ENCODE measurements at regions not wholly inside any gene's neighbourhood (a gene's known extent, or its start where the extent isn't known, plus 50 kb on each side); places are given as distances from the start of the nearest gene placed in this dataset.

DNA sequence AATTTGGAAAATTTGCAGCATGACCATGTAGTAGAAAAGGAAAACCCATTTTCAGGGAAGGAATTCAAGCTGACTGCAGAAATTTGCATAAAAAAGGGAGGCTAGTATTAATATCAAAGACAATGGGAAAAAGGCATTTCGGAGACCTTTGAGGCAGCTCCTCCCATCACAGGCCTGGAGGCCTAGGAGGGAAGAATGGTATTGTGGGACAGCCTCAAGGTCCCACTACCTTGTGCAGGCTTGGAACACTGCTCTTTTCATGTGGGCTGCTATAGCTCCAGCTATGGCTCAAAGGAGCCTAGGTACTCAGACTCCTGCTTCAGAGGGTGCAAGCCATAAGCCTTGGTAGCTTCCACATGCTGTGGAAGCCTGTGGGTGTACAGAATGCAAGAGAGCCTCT is 139.3 kb downstream of the C1orf94 start:
- no peak for DNase-seq
- TF ChIP-seq POLR2A (IDR thresholded peaks at IDR 0.05) (no peak), POLR2AphosphoS5 (IDR thresholded peaks at IDR 0.05) (no peak)
- TF ChIP-seq, protein P1, sequence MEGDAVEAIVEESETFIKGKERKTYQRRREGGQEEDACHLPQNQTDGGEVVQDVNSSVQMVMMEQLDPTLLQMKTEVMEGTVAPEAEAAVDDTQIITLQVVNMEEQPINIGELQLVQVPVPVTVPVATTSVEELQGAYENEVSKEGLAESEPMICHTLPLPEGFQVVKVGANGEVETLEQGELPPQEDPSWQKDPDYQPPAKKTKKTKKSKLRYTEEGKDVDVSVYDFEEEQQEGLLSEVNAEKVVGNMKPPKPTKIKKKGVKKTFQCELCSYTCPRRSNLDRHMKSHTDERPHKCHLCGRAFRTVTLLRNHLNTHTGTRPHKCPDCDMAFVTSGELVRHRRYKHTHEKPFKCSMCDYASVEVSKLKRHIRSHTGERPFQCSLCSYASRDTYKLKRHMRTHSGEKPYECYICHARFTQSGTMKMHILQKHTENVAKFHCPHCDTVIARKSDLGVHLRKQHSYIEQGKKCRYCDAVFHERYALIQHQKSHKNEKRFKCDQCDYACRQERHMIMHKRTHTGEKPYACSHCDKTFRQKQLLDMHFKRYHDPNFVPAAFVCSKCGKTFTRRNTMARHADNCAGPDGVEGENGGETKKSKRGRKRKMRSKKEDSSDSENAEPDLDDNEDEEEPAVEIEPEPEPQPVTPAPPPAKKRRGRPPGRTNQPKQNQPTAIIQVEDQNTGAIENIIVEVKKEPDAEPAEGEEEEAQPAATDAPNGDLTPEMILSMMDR (IDR thresholded peaks at IDR 0.05 in 8 of 11, conservative IDR thresholded peaks at IDR 0.05 in 3 of 11), result no peak
- no peaks in the 10 kb centered on the region for H3K36me3 ChIP-seq
- 52 to 74% (median 60%) methylated on average over 1 of the region's 1 CpG for WGBS, 5 donors
- H3K9me3 ChIP-seq, result peaks cover 0 to 37% (median 21%) of the 10 kb centered on the region in 8 donors
- H3K4me1 ChIP-seq, result no peaks in the 10 kb centered on the region
- H3K27ac ChIP-seq, result no peak overlapping the region
- no peak overlapping the region for H3K4me3 ChIP-seq
- intact Hi-C loops (cut with DNase I; ENCODE audit: low total_unique reads), result no loop called here
- H3K27me3 ChIP-seq (replicated peaks in 1 of 7), result no peaks in the 10 kb centered on the region

DNA sequence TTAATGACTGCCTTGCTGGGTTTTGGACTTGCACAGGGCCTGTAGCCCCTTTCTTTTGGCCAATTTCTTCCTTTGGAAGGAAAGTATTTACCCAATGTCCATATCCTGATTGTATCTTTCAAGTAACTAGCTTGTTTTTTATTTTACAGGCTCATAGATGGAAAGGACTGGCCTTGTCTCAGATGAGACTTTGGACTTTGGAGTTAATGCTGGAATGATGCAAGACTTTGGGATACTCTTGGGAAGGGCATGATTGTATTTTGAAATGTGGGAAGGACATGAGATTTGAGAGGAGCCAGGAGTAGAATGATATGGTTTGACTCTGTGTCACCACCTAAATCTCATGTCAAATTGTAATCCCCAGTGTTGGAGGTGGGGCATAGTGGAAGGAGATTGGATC is 140.1 kb downstream of the C1orf94 start:
- H3K4me1 ChIP-seq, result no peaks in the 10 kb centered on the region
- intact Hi-C loops (cut with DNase I; ENCODE audit: low total_unique reads), result no loop called here
- no peaks in the 10 kb centered on the region for H3K27me3 ChIP-seq (replicated peaks in 1 of 7)
- TF ChIP-seq POLR2A (IDR thresholded peaks at IDR 0.05) (no peak), POLR2AphosphoS5 (IDR thresholded peaks at IDR 0.05) (no peak)
- TF ChIP-seq, protein P1 (IDR thresholded peaks at IDR 0.05 in 8 of 11, conservative IDR thresholded peaks at IDR 0.05 in 3 of 11), result no peak
- no peak for DNase-seq
- no peak overlapping the region for H3K27ac ChIP-seq
- H3K4me3 ChIP-seq, result no peak overlapping the region
- no peaks in the 10 kb centered on the region for H3K36me3 ChIP-seq
- H3K9me3 ChIP-seq, result peaks cover 0 to 29% (median 19%) of the 10 kb centered on the region in 8 donors

DNA sequence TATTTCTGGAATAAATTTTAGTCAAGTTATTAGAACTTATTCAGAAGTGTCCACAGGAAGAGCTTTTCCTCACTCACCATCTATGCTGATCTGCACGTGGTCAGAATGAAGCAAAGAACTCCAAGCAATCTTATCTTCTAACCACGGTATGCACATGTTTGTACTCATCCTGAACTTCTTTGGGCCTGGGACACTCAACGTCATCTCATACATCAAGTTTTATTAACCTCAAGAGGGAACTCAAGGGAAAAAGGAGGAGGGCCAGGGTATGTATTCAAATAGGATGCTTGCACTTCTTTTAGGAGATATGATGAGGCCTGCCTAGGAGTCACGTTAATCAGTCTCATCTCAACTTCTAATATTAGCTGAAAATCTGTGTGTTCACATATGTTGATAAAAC is 142.5 kb downstream of the C1orf94 start:
- WGBS, 5 donors, result 57 to 70% (median 64%) methylated on average over 4 of the region's 4 CpGs
- TF ChIP-seq, protein P1 (IDR thresholded peaks at IDR 0.05 in 8 of 11, conservative IDR thresholded peaks at IDR 0.05 in 3 of 11), result no peak
- TF ChIP-seq POLR2A (IDR thresholded peaks at IDR 0.05) (no peak), POLR2AphosphoS5 (IDR thresholded peaks at IDR 0.05) (no peak)
- DNase-seq, result no peak
- Histone ChIP-seq H3K9me3 (peaks cover 0 to 28% (median 19%) of the 10 kb centered on the region in 8 donors), H3K27me3 (replicated peaks in 1 of 7) (peaks cover 0 to 8% (median 0%) of the 10 kb centered on the region in 7 donors), H3K4me1 (no peaks in the 10 kb centered on the region), H3K27ac (no peak overlapping the region), H3K4me3 (no peak overlapping the region), H3K36me3 (no peaks in the 10 kb centered on the region)
- intact Hi-C loops (cut with DNase I; ENCODE audit: low total_unique reads), result no loop called here

DNA sequence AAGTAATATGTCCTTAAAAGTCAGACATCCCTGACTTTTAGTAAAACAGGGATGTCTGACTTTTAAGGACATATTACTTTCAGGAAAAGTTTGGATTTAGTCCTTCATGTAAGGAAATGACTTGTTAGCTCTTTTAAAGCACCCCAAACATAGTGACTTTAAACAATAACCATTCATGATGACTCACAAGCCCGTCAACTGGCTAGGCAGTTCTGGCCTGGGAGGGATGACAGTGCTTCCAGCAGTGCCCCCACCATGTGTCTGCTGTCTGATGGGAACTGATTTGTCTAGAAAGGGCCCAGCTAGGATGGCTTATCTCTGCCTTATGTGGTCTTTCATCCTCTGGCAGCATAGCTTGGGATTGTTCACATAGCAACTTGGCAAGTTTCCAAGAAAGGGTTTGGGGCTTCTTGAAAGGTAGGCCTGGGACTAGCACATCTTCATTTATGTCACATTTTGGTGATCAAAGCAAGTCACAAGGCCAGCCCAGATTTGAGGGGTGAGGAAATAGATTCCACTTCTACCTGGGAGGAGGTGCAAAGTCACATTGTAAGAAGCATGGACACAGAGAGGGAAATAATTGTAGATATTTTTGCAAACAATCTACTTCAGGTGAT is 143.5 kb downstream of the C1orf94 start:
- TF ChIP-seq POLR2A (IDR thresholded peaks at IDR 0.05), result no peak
- no peaks in the 10 kb centered on the region for H3K4me1 ChIP-seq
- no peak overlapping the region for H3K27ac ChIP-seq
- WGBS, 5 donors, result 69 to 91% (median 78%) methylated on average over 1 of the region's 1 CpG
- H3K36me3 ChIP-seq, result no peaks in the 10 kb centered on the region
- H3K9me3 ChIP-seq, result peaks cover 0 to 24% (median 18%) of the 10 kb centered on the region in 8 donors
- H3K4me3 ChIP-seq, result no peak overlapping the region
- H3K27me3 ChIP-seq (replicated peaks in 1 of 7), result peaks cover 0 to 9% (median 0%) of the 10 kb centered on the region in 7 donors
- intact Hi-C loops (cut with DNase I; ENCODE audit: low total_unique reads), result no loop called here
- no peak for DNase-seq
